ENCODE measurements at regions not wholly inside any gene's neighbourhood (a gene's known extent, or its start where the extent isn't known, plus 50 kb on each side); places are given as distances from the start of the nearest gene placed in this dataset.

GRCh38 chr2:147760984-147761383 is 83.8 kb upstream of the ACVR2A start:
- Histone ChIP-seq H3K9ac (ENCODE audit: low read length) (no peak overlapping the region), H3K9me3 (ENCODE audit: control insufficient read depth, insufficient read depth, low read depth, low read length) (peaks cover 16% of the 10 kb centered on the region), H3K27me3 (ENCODE audit: control insufficient read depth, insufficient read depth, low read length) (no peaks in the 10 kb centered on the region), H3K36me3 (ENCODE audit: control insufficient read depth, insufficient read depth, low read length) (no peaks in the 10 kb centered on the region), H3K4me1 (ENCODE audit: control insufficient read depth, insufficient read depth, low read length) (peaks cover 9% of the 10 kb centered on the region), H3K4me3 (ENCODE audit: low read depth, low read length) (no peak overlapping the region), H3K27ac (ENCODE audit: low read depth, low read length) (no peak overlapping the region)

DNA sequence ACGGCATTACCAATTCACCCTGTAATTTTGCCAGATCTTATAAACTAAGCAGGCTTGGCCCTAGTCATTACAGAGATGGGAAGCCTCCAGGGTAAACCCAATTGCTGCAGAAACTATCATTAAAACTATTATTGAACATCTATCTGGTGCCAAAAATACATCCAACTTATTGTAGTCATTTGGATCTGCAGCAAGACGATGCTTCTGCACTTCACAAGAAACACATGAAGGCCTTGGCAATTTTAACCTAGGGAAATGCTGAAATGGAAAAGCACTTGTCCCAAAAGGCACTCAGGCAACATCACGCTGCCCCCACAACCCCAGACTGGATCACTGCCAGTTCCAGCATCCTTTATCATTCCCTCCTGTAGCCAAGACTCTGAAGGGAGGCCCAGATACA is 85.3 kb upstream of the ACVR2A start:
- H3K27ac ChIP-seq (ENCODE audit: low read depth, low read length) = no peak overlapping the region
- no peak overlapping the region for H3K9ac ChIP-seq (ENCODE audit: low read length)
- H3K36me3 ChIP-seq (ENCODE audit: control insufficient read depth, insufficient read depth, low read length) = no peaks in the 10 kb centered on the region
- H3K4me1 ChIP-seq (ENCODE audit: control insufficient read depth, insufficient read depth, low read length) = peaks cover 9% of the 10 kb centered on the region
- peaks cover 12% of the 10 kb centered on the region for H3K9me3 ChIP-seq (ENCODE audit: control insufficient read depth, insufficient read depth, low read depth, low read length)
- no peaks in the 10 kb centered on the region for H3K27me3 ChIP-seq (ENCODE audit: control insufficient read depth, insufficient read depth, low read length)
- H3K4me3 ChIP-seq (ENCODE audit: low read depth, low read length) = no peak overlapping the region

GRCh38 chr2:147758821-147759220 is 86.0 kb upstream of the ACVR2A start:
- Histone ChIP-seq H3K4me1 (ENCODE audit: control insufficient read depth, insufficient read depth, low read length) (peaks cover 9% of the 10 kb centered on the region), H3K9me3 (ENCODE audit: control insufficient read depth, insufficient read depth, low read depth, low read length) (peaks cover 6% of the 10 kb centered on the region), H3K27ac (ENCODE audit: low read depth, low read length) (no peak overlapping the region), H3K36me3 (ENCODE audit: control insufficient read depth, insufficient read depth, low read length) (no peaks in the 10 kb centered on the region), H3K4me3 (ENCODE audit: low read depth, low read length) (no peak overlapping the region), H3K9ac (ENCODE audit: low read length) (no peak overlapping the region), H3K27me3 (ENCODE audit: control insufficient read depth, insufficient read depth, low read length) (no peaks in the 10 kb centered on the region)

GRCh38 chr2:147756069-147756468 is 88.8 kb upstream of the ACVR2A start:
- no peaks in the 10 kb centered on the region for H3K36me3 ChIP-seq (ENCODE audit: control insufficient read depth, insufficient read depth, low read length)
- no peak overlapping the region for H3K4me3 ChIP-seq (ENCODE audit: low read depth, low read length)
- H3K4me1 ChIP-seq (ENCODE audit: control insufficient read depth, insufficient read depth, low read length) = peaks cover 9% of the 10 kb centered on the region
- no peaks in the 10 kb centered on the region for H3K9me3 ChIP-seq (ENCODE audit: control insufficient read depth, insufficient read depth, low read depth, low read length)
- H3K27me3 ChIP-seq (ENCODE audit: control insufficient read depth, insufficient read depth, low read length) = no peaks in the 10 kb centered on the region
- no peak overlapping the region for H3K27ac ChIP-seq (ENCODE audit: low read depth, low read length)
- H3K9ac ChIP-seq (ENCODE audit: low read length) = no peak overlapping the region

DNA sequence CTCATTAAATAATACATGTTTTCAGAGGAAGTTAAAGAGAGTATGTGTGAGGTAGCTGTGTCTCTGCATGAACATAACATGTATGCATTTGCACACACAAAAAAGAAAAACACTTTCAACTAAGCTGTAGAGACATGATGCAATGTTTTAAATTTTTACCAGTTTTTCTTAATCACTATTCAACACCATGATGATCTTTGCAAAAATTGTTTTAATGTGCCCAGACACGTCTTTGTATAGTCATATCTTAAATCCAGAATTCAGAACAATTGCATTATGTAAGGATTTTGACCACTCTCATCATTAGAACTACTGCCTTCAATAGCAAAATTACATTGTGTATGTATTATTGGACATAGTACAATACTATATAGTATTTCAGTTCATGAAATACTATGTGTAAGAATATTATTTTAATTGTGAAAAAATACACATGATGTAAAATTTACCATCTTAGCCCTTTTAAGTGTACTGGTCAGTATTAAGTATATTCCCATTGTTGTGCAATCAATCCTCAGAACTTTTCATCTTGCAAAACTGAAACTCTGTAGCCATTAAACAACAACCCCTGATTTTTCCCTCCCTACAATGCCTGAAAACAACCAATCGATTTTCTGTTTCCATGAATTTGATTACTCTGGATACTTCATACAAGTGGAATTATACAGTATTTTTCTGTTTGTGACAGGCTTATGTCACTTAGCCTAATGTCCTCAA is 104.5 kb upstream of the ACVR2A start:
- H3K27ac ChIP-seq (ENCODE audit: low read depth, low read length) = no peak overlapping the region
- H3K4me3 ChIP-seq (ENCODE audit: low read depth, low read length) = no peak overlapping the region
- no peaks in the 10 kb centered on the region for H3K36me3 ChIP-seq (ENCODE audit: control insufficient read depth, insufficient read depth, low read length)
- H3K9me3 ChIP-seq (ENCODE audit: control insufficient read depth, insufficient read depth, low read depth, low read length) = no peaks in the 10 kb centered on the region
- H3K4me1 ChIP-seq (ENCODE audit: control insufficient read depth, insufficient read depth, low read length) = no peaks in the 10 kb centered on the region
- H3K27me3 ChIP-seq (ENCODE audit: control insufficient read depth, insufficient read depth, low read length) = no peaks in the 10 kb centered on the region
- H3K9ac ChIP-seq (ENCODE audit: low read length) = no peak overlapping the region

- no peaks in the 10 kb centered on the region for H3K36me3 ChIP-seq (ENCODE audit: control insufficient read depth, insufficient read depth, low read length)
- no peaks in the 10 kb centered on the region for H3K9me3 ChIP-seq (ENCODE audit: control insufficient read depth, insufficient read depth, low read depth, low read length)
- H3K4me3 ChIP-seq (ENCODE audit: low read depth, low read length) = no peak overlapping the region
- no peaks in the 10 kb centered on the region for H3K4me1 ChIP-seq (ENCODE audit: control insufficient read depth, insufficient read depth, low read length)
- no peak overlapping the region for H3K27ac ChIP-seq (ENCODE audit: low read depth, low read length)
- H3K27me3 ChIP-seq (ENCODE audit: control insufficient read depth, insufficient read depth, low read length) = no peaks in the 10 kb centered on the region
- H3K9ac ChIP-seq (ENCODE audit: low read length) = no peak overlapping the region
These were observed 105.3 kb upstream of the ACVR2A start for GRCh38 chr2:147739508-147739907.

GRCh38 chr2:147718831-147719230 is 126.0 kb upstream of the ACVR2A start:
- Histone ChIP-seq H3K9ac (ENCODE audit: low read length) (no peak overlapping the region), H3K27me3 (ENCODE audit: control insufficient read depth, insufficient read depth, low read length) (no peaks in the 10 kb centered on the region), H3K27ac (ENCODE audit: low read depth, low read length) (no peak overlapping the region), H3K9me3 (ENCODE audit: control insufficient read depth, insufficient read depth, low read depth, low read length) (no peaks in the 10 kb centered on the region), H3K36me3 (ENCODE audit: control insufficient read depth, insufficient read depth, low read length) (no peaks in the 10 kb centered on the region), H3K4me3 (ENCODE audit: low read depth, low read length) (no peak overlapping the region), H3K4me1 (ENCODE audit: control insufficient read depth, insufficient read depth, low read length) (peaks cover 4% of the 10 kb centered on the region)

- Histone ChIP-seq H3K27ac (ENCODE audit: low read depth, low read length) (no peak overlapping the region), H3K27me3 (ENCODE audit: control insufficient read depth, insufficient read depth, low read length) (no peaks in the 10 kb centered on the region), H3K4me3 (ENCODE audit: low read depth, low read length) (no peak overlapping the region)
These were observed 127.9 kb upstream of the ACVR2A start for GRCh38 chr2:147716906-147717305.

GRCh38 chr2:147715807-147716206 is 129.0 kb upstream of the ACVR2A start:
- Histone ChIP-seq H3K9me3 (ENCODE audit: control insufficient read depth, insufficient read depth, low read depth, low read length) (no peaks in the 10 kb centered on the region), H3K4me3 (ENCODE audit: low read depth, low read length) (no peak overlapping the region), H3K4me1 (ENCODE audit: control insufficient read depth, insufficient read depth, low read length) (no peaks in the 10 kb centered on the region), H3K27me3 (ENCODE audit: control insufficient read depth, insufficient read depth, low read length) (no peaks in the 10 kb centered on the region), H3K36me3 (ENCODE audit: control insufficient read depth, insufficient read depth, low read length) (no peaks in the 10 kb centered on the region), H3K27ac (ENCODE audit: low read depth, low read length) (no peak overlapping the region), H3K9ac (ENCODE audit: low read length) (no peak overlapping the region)

More at GRCh38 chr2:147716906-147717305, 127.9 kb upstream of the ACVR2A start:
- no peak overlapping the region for H3K9ac ChIP-seq (ENCODE audit: low read length)
- H3K36me3 ChIP-seq (ENCODE audit: control insufficient read depth, insufficient read depth, low read length) = no peaks in the 10 kb centered on the region
- no peaks in the 10 kb centered on the region for H3K4me1 ChIP-seq (ENCODE audit: control insufficient read depth, insufficient read depth, low read length)
- no peaks in the 10 kb centered on the region for H3K9me3 ChIP-seq (ENCODE audit: control insufficient read depth, insufficient read depth, low read depth, low read length)

DNA sequence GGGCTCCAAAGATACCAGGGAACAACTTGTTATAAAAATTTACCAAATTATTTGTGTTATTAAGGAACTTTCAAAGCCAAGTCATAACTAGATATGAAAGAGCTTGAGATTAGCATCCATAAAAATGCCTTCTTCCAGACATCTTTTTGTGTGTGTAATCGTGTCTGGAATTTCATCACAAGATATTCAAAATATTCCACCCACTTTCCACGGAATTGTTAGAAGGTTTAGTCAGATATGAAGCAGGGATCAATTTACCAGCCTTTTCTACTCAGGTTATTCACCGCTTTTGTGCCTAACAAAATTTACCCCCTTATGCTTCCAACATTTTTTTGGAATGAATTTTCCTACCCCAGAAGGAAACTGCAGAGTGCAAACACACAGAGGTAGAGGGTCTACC is 130.2 kb upstream of the ACVR2A start:
- Histone ChIP-seq H3K9ac (ENCODE audit: low read length) (no peak overlapping the region), H3K4me1 (ENCODE audit: control insufficient read depth, insufficient read depth, low read length) (no peaks in the 10 kb centered on the region), H3K27me3 (ENCODE audit: control insufficient read depth, insufficient read depth, low read length) (no peaks in the 10 kb centered on the region), H3K4me3 (ENCODE audit: low read depth, low read length) (no peak overlapping the region), H3K36me3 (ENCODE audit: control insufficient read depth, insufficient read depth, low read length) (no peaks in the 10 kb centered on the region), H3K9me3 (ENCODE audit: control insufficient read depth, insufficient read depth, low read depth, low read length) (no peaks in the 10 kb centered on the region), H3K27ac (ENCODE audit: low read depth, low read length) (no peak overlapping the region)

GRCh38 chr2:147713349-147713748 is 131.5 kb upstream of the ACVR2A start:
- Histone ChIP-seq H3K36me3 (ENCODE audit: control insufficient read depth, insufficient read depth, low read length) (no peaks in the 10 kb centered on the region), H3K9ac (ENCODE audit: low read length) (no peak overlapping the region), H3K4me3 (ENCODE audit: low read depth, low read length) (no peak overlapping the region), H3K4me1 (ENCODE audit: control insufficient read depth, insufficient read depth, low read length) (no peaks in the 10 kb centered on the region), H3K27me3 (ENCODE audit: control insufficient read depth, insufficient read depth, low read length) (no peaks in the 10 kb centered on the region), H3K9me3 (ENCODE audit: control insufficient read depth, insufficient read depth, low read depth, low read length) (no peaks in the 10 kb centered on the region), H3K27ac (ENCODE audit: low read depth, low read length) (no peak overlapping the region)

All from HUES6 (cell line).